Loucy (cell line): ENCODE measurements at regions not wholly inside any gene's neighbourhood (a gene's known extent, or its start where the extent isn't known, plus 50 kb on each side); places are given as distances from the start of the nearest gene placed in this dataset.

Experiments
- CTCF ChIP-seq: fragments of 200-600 bp; sonication (generic); conservative IDR thresholded peaks from 2 replicates; pipeline ENCODE4 v1.5.1; 2014; ENCODE audit warnings: mild to moderate bottlenecking, antibody characterized with exemption, low read length
- EZH2phosphoT487 ChIP-seq: fragments of 200-600 bp; IDR thresholded peaks from 2 replicates; pipeline ENCODE4 v1.6.1; 2018; ENCODE audit warnings: antibody characterized with exemption, mild to moderate bottlenecking, moderate library complexity, borderline replicate concordance

- TF ChIP-seq EZH2phosphoT487 = no peak
- no peak for TF ChIP-seq CTCF
Observed at GRCh38 chr6:54609981-54610380, 236.6 kb upstream of the FAM83B start.
